ENCODE measurements at regions not wholly inside any gene's neighbourhood (a gene's known extent, or its start where the extent isn't known, plus 50 kb on each side); places are given as distances from the start of the nearest gene placed in this dataset.

DNA sequence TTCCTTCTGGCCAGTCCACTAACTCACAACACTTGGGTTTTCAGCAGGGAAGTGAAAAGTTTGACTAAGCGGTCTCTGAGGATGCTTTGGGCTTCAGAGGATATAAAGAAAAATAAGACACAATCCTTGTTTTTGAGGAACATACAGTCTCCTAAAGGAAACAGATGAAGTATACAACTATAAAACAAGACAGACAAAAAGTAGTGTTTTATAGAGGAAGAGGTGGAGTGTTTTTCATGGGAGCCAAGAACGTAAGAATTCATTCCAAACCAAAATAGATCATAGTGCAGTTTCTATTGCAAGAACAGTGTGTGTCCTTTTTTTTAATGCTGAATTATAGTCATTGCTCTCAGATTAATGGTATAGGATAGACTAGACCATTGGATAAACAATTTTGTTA, 586.9 kb upstream of the BRINP1 start:
- Histone ChIP-seq H3K9me3 (ENCODE audit: control insufficient read depth, insufficient read depth, low read depth, low read length) (no peaks in the 10 kb centered on the region), H3K36me3 (ENCODE audit: control insufficient read depth, insufficient read depth, low read length) (no peaks in the 10 kb centered on the region), H3K27ac (ENCODE audit: low read length) (no peak overlapping the region), H3K4me3 (ENCODE audit: low read depth in 2 of 2, low read length in 2 of 2) (no peak overlapping the region), H3K4me1 (ENCODE audit: control insufficient read depth, insufficient read depth, low read length) (no peaks in the 10 kb centered on the region), H3K27me3 (ENCODE audit: control insufficient read depth, insufficient read depth, low read length) (no peaks in the 10 kb centered on the region; the same call in 1 of the 2 replicates)
- intact Hi-C loops (cut with micrococcal nuclease; ENCODE audit: unreplicated experiment) (no loop called here), in situ Hi-C loops (cut with HindIII; ENCODE audit: low pct_unique_long_range_greater_than_20kb, low sequenced_read_pairs) (no loop called here)
- ChIA-PET CTCF (interaction anchor here (0.7 kb wide), 1 partner anchor 176 kb away, joined by 4 read pairs; no protein-coding TSS in a partner anchor), POLR2A (no interaction called here)
- no TSS peak for BruUV-seq (replicated peaks)
- DNase-seq (ENCODE audit: low read depth, low spot score) (no peak), ATAC-seq (no peak)
- TF ChIP-seq, protein P1, sequence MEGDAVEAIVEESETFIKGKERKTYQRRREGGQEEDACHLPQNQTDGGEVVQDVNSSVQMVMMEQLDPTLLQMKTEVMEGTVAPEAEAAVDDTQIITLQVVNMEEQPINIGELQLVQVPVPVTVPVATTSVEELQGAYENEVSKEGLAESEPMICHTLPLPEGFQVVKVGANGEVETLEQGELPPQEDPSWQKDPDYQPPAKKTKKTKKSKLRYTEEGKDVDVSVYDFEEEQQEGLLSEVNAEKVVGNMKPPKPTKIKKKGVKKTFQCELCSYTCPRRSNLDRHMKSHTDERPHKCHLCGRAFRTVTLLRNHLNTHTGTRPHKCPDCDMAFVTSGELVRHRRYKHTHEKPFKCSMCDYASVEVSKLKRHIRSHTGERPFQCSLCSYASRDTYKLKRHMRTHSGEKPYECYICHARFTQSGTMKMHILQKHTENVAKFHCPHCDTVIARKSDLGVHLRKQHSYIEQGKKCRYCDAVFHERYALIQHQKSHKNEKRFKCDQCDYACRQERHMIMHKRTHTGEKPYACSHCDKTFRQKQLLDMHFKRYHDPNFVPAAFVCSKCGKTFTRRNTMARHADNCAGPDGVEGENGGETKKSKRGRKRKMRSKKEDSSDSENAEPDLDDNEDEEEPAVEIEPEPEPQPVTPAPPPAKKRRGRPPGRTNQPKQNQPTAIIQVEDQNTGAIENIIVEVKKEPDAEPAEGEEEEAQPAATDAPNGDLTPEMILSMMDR (IDR thresholded peaks at IDR 0.05), result no peak
- TF ChIP-seq TCF7L2 (IDR thresholded peaks at IDR 0.05; ENCODE audit: low read depth, low read length), result no peak
- no peak for TF ChIP-seq POLR2AphosphoS5 (IDR thresholded peaks at IDR 0.05; ENCODE audit: low read depth, low read length)
- TF ChIP-seq, protein P2, sequence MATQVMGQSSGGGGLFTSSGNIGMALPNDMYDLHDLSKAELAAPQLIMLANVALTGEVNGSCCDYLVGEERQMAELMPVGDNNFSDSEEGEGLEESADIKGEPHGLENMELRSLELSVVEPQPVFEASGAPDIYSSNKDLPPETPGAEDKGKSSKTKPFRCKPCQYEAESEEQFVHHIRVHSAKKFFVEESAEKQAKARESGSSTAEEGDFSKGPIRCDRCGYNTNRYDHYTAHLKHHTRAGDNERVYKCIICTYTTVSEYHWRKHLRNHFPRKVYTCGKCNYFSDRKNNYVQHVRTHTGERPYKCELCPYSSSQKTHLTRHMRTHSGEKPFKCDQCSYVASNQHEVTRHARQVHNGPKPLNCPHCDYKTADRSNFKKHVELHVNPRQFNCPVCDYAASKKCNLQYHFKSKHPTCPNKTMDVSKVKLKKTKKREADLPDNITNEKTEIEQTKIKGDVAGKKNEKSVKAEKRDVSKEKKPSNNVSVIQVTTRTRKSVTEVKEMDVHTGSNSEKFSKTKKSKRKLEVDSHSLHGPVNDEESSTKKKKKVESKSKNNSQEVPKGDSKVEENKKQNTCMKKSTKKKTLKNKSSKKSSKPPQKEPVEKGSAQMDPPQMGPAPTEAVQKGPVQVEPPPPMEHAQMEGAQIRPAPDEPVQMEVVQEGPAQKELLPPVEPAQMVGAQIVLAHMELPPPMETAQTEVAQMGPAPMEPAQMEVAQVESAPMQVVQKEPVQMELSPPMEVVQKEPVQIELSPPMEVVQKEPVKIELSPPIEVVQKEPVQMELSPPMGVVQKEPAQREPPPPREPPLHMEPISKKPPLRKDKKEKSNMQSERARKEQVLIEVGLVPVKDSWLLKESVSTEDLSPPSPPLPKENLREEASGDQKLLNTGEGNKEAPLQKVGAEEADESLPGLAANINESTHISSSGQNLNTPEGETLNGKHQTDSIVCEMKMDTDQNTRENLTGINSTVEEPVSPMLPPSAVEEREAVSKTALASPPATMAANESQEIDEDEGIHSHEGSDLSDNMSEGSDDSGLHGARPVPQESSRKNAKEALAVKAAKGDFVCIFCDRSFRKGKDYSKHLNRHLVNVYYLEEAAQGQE (IDR thresholded peaks at IDR 0.05; ENCODE audit: insufficient read depth in 1 of 2, low read depth in 2 of 2, low read length in 1 of 2), result no peak
- TF ChIP-seq SIN3A (IDR thresholded peaks at IDR 0.05; ENCODE audit: borderline replicate concordance, insufficient read depth, low read depth, low read length), result no peak

- H3K9me3 ChIP-seq (ENCODE audit: control insufficient read depth, insufficient read depth, low read depth, low read length), result no peaks in the 10 kb centered on the region
- intact Hi-C loops (cut with micrococcal nuclease; ENCODE audit: unreplicated experiment), result no loop called here
- BruUV-seq (replicated peaks), result no TSS peak
- H3K36me3 ChIP-seq (ENCODE audit: control insufficient read depth, insufficient read depth, low read length), result no peaks in the 10 kb centered on the region
- no peak for DNase-seq (ENCODE audit: low read depth, low spot score)
- H3K27me3 ChIP-seq (ENCODE audit: control insufficient read depth, insufficient read depth, low read length), result no peaks in the 10 kb centered on the region; the same call in 1 of the 2 replicates
- ATAC-seq, result no peak
- H3K4me1 ChIP-seq (ENCODE audit: control insufficient read depth, insufficient read depth, low read length), result no peaks in the 10 kb centered on the region
- POLR2A ChIA-PET, result no interaction called here
- no peak overlapping the region for H3K27ac ChIP-seq (ENCODE audit: low read length)
- in situ Hi-C loops (cut with HindIII; ENCODE audit: low pct_unique_long_range_greater_than_20kb, low sequenced_read_pairs), result no loop called here
- TF ChIP-seq, protein P2 (IDR thresholded peaks at IDR 0.05; ENCODE audit: insufficient read depth in 1 of 2, low read depth in 2 of 2, low read length in 1 of 2), result no peak
- no peak for TF ChIP-seq POLR2AphosphoS5 (IDR thresholded peaks at IDR 0.05; ENCODE audit: low read depth, low read length)
- TF ChIP-seq SIN3A (IDR thresholded peaks at IDR 0.05; ENCODE audit: borderline replicate concordance, insufficient read depth, low read depth, low read length), result no peak
- no peak for TF ChIP-seq TCF7L2 (IDR thresholded peaks at IDR 0.05; ENCODE audit: low read depth, low read length)
- TF ChIP-seq, protein P1 (IDR thresholded peaks at IDR 0.05), result no peak
- no peak overlapping the region for H3K4me3 ChIP-seq (ENCODE audit: low read depth in 2 of 2, low read length in 2 of 2)
- CTCF ChIA-PET, result no interaction called here
Observed at GRCh38 chr9:119955276-119955675, 586.0 kb upstream of the BRINP1 start.
